K562 (cell line): ENCODE measurements at regions not wholly inside any gene's neighbourhood (a gene's known extent, or its start where the extent isn't known, plus 50 kb on each side); places are given as distances from the start of the nearest gene placed in this dataset.

Source experiments
- ATAC-seq: fragments of 200-7000 bp; cut with Tn5 transposase; 3 replicates; pipeline ENCODE4 v1.9.1; 2020; ENCODE audit warnings: moderate library complexity
- BruUV-seq: library from RNA; stranded (reverse); fragments of 400-500 nt; replicated peaks from 2 replicates; lab custom pipeline; 2021; lab: Mats Ljungman, UMichigan
- CTCF ChIA-PET: fragments of 300-600 bp; formaldehyde crosslinking; extraction: SDS; loops from one replicate; lab custom pipeline; 2021; ENCODE audit warnings: low intra/inter-chr PET ratio; lab: Yijun Ruan, JAX
- POLR2A ChIA-PET: fragments of 300-600, 350-650 bp; sonication (Branson Sonifier 250); formaldehyde crosslinking; extraction: SDS; loops from one replicate; lab custom pipeline; 2021; ENCODE audit warnings: antibody characterized with exemption, inconsistent platforms; lab: Yijun Ruan, JAX
- DNase-seq, 4 experiments: peaks; one replicate each; pipeline versions ENCODE4 v3.0.0 to v3.0.0-alpha.2; 2011 to 2018; ENCODE audit warnings: low spot score in 3 of 4, mixed read lengths in 3 of 4; ENCODE audit errors: extremely low read depth in 1 of 4
- FAIRE-seq: peaks from 2 replicates; lab custom pipeline; 2011; peaks lifted over from hg19 to GRCh38; lab: Jason Lieb, UNC
- H2AFZ ChIP-seq: 2 replicates; pipeline ENCODE4 v1.6.0; 2011; ENCODE audit warnings: low read depth, low read length, control low read depth, inconsistent platforms
- H3K27ac ChIP-seq: fragments of 200-600 bp; 3 replicates; pipeline ENCODE4 v1.8.0; 2011; ENCODE audit warnings: low read depth, mild to moderate bottlenecking, control low read depth, inconsistent platforms, low read length, moderate library complexity, mixed read lengths; ENCODE audit errors: extremely low read depth
- H3K27me3 ChIP-seq, 2 experiments: fragments of 300-600 bp in 1 of 2; 2 replicates in 1 of 2; 3 replicates in 1 of 2; pipeline versions ENCODE4 v1.6.0 to v1.8.0; 2011; ENCODE audit warnings: inconsistent platforms in 2 of 2, low read length in 2 of 2, mild to moderate bottlenecking in 1 of 2, mixed read lengths in 1 of 2, moderate library complexity in 1 of 2; ENCODE audit not compliant: control insufficient read depth in 2 of 2, insufficient read depth in 2 of 2
- H3K36me3 ChIP-seq: fragments of 300-600 bp; 3 replicates; pipeline ENCODE4 v1.8.0; 2011; ENCODE audit warnings: mild to moderate bottlenecking, low read length, inconsistent platforms; ENCODE audit not compliant: control insufficient read depth, insufficient read depth
- H3K4me1 ChIP-seq, 2 experiments: fragments of 200-600 bp in 1 of 2; replicated peaks in 1 of 2; 2 replicates in 1 of 2; 3 replicates in 1 of 2; pipeline versions ENCODE4 v1.5.1 to v1.8.0; 2011; ENCODE audit warnings: inconsistent platforms in 2 of 2, low read length in 2 of 2, mild to moderate bottlenecking in 1 of 2, mixed read lengths in 1 of 2, moderate library complexity in 1 of 2; ENCODE audit not compliant: control insufficient read depth in 2 of 2, insufficient read depth in 2 of 2
- H3K4me2 ChIP-seq: 2 replicates; pipeline ENCODE4 v1.6.1; 2011; ENCODE audit warnings: low read length, control low read depth, inconsistent platforms, mixed read lengths; ENCODE audit not compliant: insufficient read depth
- H3K4me3 ChIP-seq: fragments of 200-600 bp; sonication (generic), shearing (Covaris generic); 2 replicates; pipeline ENCODE4 v1.5.1; 2016; ENCODE audit warnings: control low read depth, inconsistent platforms
- H3K79me2 ChIP-seq: fragments of 200-600 bp; 3 replicates; pipeline ENCODE4 v1.8.0; 2011; ENCODE audit warnings: low read length, inconsistent platforms; ENCODE audit not compliant: control insufficient read depth, insufficient read depth
- H3K9ac ChIP-seq, 2 experiments: 2 replicates each; pipeline versions ENCODE4 v1.6.0 to v1.6.1; 2011; ENCODE audit warnings: low read depth in 2 of 2, low read length in 2 of 2, control low read depth in 1 of 2, inconsistent platforms in 1 of 2, mild to moderate bottlenecking in 1 of 2, mixed read lengths in 1 of 2; ENCODE audit not compliant: insufficient read depth in 1 of 2
- H3K9me1 ChIP-seq: one replicate; pipeline ENCODE4 v1.6.0; 2011; ENCODE audit warnings: inconsistent platforms, mild to moderate bottlenecking, low read length, moderate library complexity; ENCODE audit not compliant: control insufficient read depth, insufficient read depth
- H3K9me3 ChIP-seq: replicated peaks from 2 replicates; pipeline ENCODE4 v1.5.1; 2011; ENCODE audit warnings: low read depth, low read length, inconsistent platforms; ENCODE audit not compliant: control insufficient read depth, insufficient read depth
- H4K20me1 ChIP-seq: replicated peaks from 2 replicates; pipeline ENCODE4 v1.6.1; 2011; ENCODE audit warnings: low read length, inconsistent platforms, mixed read lengths; ENCODE audit not compliant: control insufficient read depth, insufficient read depth
- AFF4 ChIP-seq: sonication (generic); formaldehyde crosslinking; IDR thresholded peaks from 2 replicates; pipeline ENCODE4 v1.8.0; 2023; ENCODE audit warnings: mild to moderate bottlenecking, missing genetic modification reagents
- ATF4 ChIP-seq: fragments of 450-650 bp; formaldehyde crosslinking; IDR thresholded peaks from 2 replicates; pipeline ENCODE4 v1.4.0; 2022; ENCODE audit warnings: mild to moderate bottlenecking, moderate library complexity
- KAT8 ChIP-seq: fragments of 450-650 bp; IDR thresholded peaks from 2 replicates; pipeline ENCODE4 v1.6.1; 2016; ENCODE audit warnings: low read depth, mild to moderate bottlenecking
- ZNF12 ChIP-seq: sonication (generic); formaldehyde crosslinking; IDR thresholded peaks from 2 replicates; pipeline ENCODE4 v1.4.0; 2020; ENCODE audit warnings: mild to moderate bottlenecking, missing genetic modification reagents
- in situ Hi-C: fragments of 300-500 bp; cut with MboI; formaldehyde crosslinking; loops from 4 replicates; pipeline ENCODE4 v1.15.0; 2018; ENCODE audit warnings: inconsistent platforms, mixed read lengths
- intact Hi-C: fragments of 100-400 bp; cut with micrococcal nuclease; formaldehyde crosslinking; loops from 2 replicates; pipeline ENCODE4 v1.14.2; 2022
- TF ChIP-seq, protein P1 (sequence below): fragments of 250-450 bp; sonication (Bioruptor Pico); IDR thresholded peaks from 2 replicates; pipeline ENCODE4 v1.8.0; 2022; ENCODE audit warnings: moderate library complexity, mild to moderate bottlenecking, inconsistent platforms

DNA sequence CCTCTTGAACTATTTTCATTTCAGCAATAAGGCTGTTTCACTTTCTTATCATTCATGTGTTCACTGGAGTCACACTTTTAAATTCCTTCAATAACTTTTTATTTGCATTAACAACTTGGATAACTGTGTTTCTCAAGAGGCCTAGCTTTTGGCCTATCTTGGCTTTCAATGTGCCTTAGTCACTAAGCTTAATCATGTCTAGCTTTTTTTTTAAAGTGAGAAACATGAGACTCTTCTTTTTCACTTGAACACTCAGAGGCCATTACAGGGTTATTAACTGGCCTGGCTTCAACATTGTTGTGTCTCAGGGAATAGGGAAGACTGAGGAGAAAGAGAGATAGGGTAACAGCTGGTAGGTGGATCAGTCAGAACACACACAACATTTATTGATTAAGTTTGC, 64.0 kb upstream of the VCX2 start:
- Histone ChIP-seq H3K9me3 (no peaks in the 10 kb centered on the region), H2AFZ (no peak overlapping the region), H3K27me3 (no peaks in the 10 kb centered on the region), H3K4me2 (no peak overlapping the region), H3K4me1 (no peaks in the 10 kb centered on the region), H3K27ac (no peak overlapping the region), H3K36me3 (no peaks in the 10 kb centered on the region), H3K9me1 (no peaks in the 10 kb centered on the region), H3K79me2 (no peaks in the 10 kb centered on the region), H3K9ac (no peak overlapping the region), H3K4me3 (no peak overlapping the region), H4K20me1 (no peaks in the 10 kb centered on the region)
- no TSS peak for BruUV-seq
- CTCF ChIA-PET, result no interaction called here
- TF ChIP-seq ATF4 (CRISPR knock-in tag), result no peak
- no peak for TF ChIP-seq ZNF12 (CRISPR knock-in tag)
- no peak for TF ChIP-seq KAT8
- TF ChIP-seq, protein P1, sequence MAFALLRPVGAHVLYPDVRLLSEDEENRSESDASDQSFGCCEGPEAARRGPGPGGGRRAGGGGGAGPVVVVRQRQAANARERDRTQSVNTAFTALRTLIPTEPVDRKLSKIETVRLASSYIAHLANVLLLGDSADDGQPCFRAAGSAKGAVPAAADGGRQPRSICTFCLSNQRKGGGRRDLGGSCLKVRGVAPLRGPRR (CRISPR knock-in tag), result no peak
- TF ChIP-seq AFF4, result no peak
- intact Hi-C loops, result no loop called here
- FAIRE-seq (no peak), ATAC-seq (no peak), DNase-seq (no peak)
- POLR2A ChIA-PET, result no interaction called here
- in situ Hi-C loops, result no loop called here
